OCI-LY1 (cell line): ENCODE measurements at regions not wholly inside any gene's neighbourhood (a gene's known extent, or its start where the extent isn't known, plus 50 kb on each side); places are given as distances from the start of the nearest gene placed in this dataset.

Source experiments
- H2AFZ ChIP-seq: fragments of 200-600 bp; sonication (generic), shearing (Covaris generic); 2 replicates; pipeline ENCODE4 v1.6.0; 2014; ENCODE audit warnings: antibody characterized with exemption, mild to moderate bottlenecking, low read length
- H3F3A ChIP-seq: fragments of 200-600 bp; sonication (generic), shearing (Covaris generic); 2 replicates; pipeline ENCODE4 v1.6.0; 2014; ENCODE audit warnings: mild to moderate bottlenecking, antibody characterized with exemption, low read length, moderate library complexity; ENCODE audit not compliant: insufficient read depth
- H3K27ac ChIP-seq: fragments of 200-600 bp; sonication (generic); 2 replicates; pipeline ENCODE4 v1.5.1; 2014; ENCODE audit warnings: low read length, mixed run types, mild to moderate bottlenecking, low read depth; ENCODE audit not compliant: poor library complexity, severe bottlenecking
- H3K27me3 ChIP-seq: fragments of 200-600 bp; sonication (generic); 2 replicates; pipeline ENCODE4 v1.6.0; 2014; ENCODE audit warnings: antibody characterized with exemption, mild to moderate bottlenecking, low read length, moderate library complexity; ENCODE audit not compliant: insufficient read depth
- H3K36me3 ChIP-seq: fragments of 200-600 bp; sonication (generic); 2 replicates; pipeline ENCODE4 v1.6.1; 2014; ENCODE audit warnings: mild to moderate bottlenecking, antibody characterized with exemption, low read length, moderate library complexity, mixed read lengths; ENCODE audit not compliant: insufficient read depth
- H3K4me1 ChIP-seq: fragments of 200-600 bp; sonication (generic); 2 replicates; pipeline ENCODE4 v1.5.1; 2014; ENCODE audit warnings: mild to moderate bottlenecking, low read length, moderate library complexity; ENCODE audit not compliant: insufficient read depth, severe bottlenecking
- H3K4me2 ChIP-seq: fragments of 200-600 bp; sonication (generic), shearing (Covaris generic); 2 replicates; pipeline ENCODE4 v1.6.1; 2014; ENCODE audit warnings: low read length
- H3K4me3 ChIP-seq: fragments of 200-600 bp; sonication (generic); 2 replicates; pipeline ENCODE4 v1.5.1; 2014; ENCODE audit warnings: low read length, low read depth, mild to moderate bottlenecking, mixed read lengths; ENCODE audit not compliant: poor library complexity, severe bottlenecking
- H3K79me2 ChIP-seq: fragments of 200-600 bp; shearing (Covaris generic); 2 replicates; pipeline ENCODE4 v1.6.1; 2016; ENCODE audit warnings: mixed run types, low read length, mixed read lengths; ENCODE audit not compliant: insufficient read depth
- H3K9ac ChIP-seq: fragments of 200-600 bp; sonication (generic), shearing (Covaris generic); 2 replicates; pipeline ENCODE4 v1.6.1; 2014; ENCODE audit warnings: mild to moderate bottlenecking, low read length, mixed read lengths
- H3K9me2 ChIP-seq: fragments of 200-600 bp; sonication (generic), shearing (Covaris generic); 2 replicates; pipeline ENCODE4 v1.6.1; 2014; ENCODE audit warnings: low read depth, mild to moderate bottlenecking, low read length, mixed read lengths
- H3K9me3 ChIP-seq: fragments of 200-600 bp; shearing (Covaris generic); 2 replicates; pipeline ENCODE4 v1.6.1; 2014; ENCODE audit warnings: low read length, mixed read lengths
- H4K20me1 ChIP-seq: fragments of 200-600 bp; sonication (generic), shearing (Covaris generic); 2 replicates; pipeline ENCODE4 v1.6.0; 2016; ENCODE audit warnings: mild to moderate bottlenecking, low read length; ENCODE audit not compliant: insufficient read depth
- CTCF ChIP-seq: fragments of 200-600 bp; sonication (generic), shearing (Covaris generic); IDR thresholded peaks from 2 replicates; pipeline ENCODE4 v1.5.1; 2017; ENCODE audit warnings: mild to moderate bottlenecking, antibody characterized with exemption, low read length, moderate library complexity, mixed read lengths
- EZH2 ChIP-seq: fragments of 200-600 bp; sonication (generic), shearing (Covaris generic); IDR thresholded peaks from 2 replicates; pipeline ENCODE4 v1.8.0; 2017; ENCODE audit warnings: borderline replicate concordance, mixed run types, mild to moderate bottlenecking, antibody characterized with exemption, low read length, moderate library complexity, mixed read lengths

- peaks cover 6% of the 10 kb centered on the region; the same call in 1 of the 2 replicates for H3K27me3 ChIP-seq
- H3K27ac ChIP-seq, result no peak overlapping the region
- H3K36me3 ChIP-seq, result no peaks in the 10 kb centered on the region
- no peak overlapping the region for H3K4me2 ChIP-seq
- H3K4me1 ChIP-seq, result no peaks in the 10 kb centered on the region
- no peak overlapping the region for H3K9ac ChIP-seq
- H3K9me3 ChIP-seq, result peaks cover 4% of the 10 kb centered on the region; the same call in 1 of the 2 replicates
- no peaks in the 10 kb centered on the region for H4K20me1 ChIP-seq
- no peak overlapping the region for H3K4me3 ChIP-seq
- no peaks in the 10 kb centered on the region for H3K9me2 ChIP-seq
- no peaks in the 10 kb centered on the region for H3K79me2 ChIP-seq
- no peaks in the 10 kb centered on the region for H3F3A ChIP-seq
- no peak overlapping the region for H2AFZ ChIP-seq
- TF ChIP-seq CTCF (no peak), EZH2 (no peak)
Measured at GRCh38 chr7:153005750-153006435, 246.3 kb downstream of the ACTR3B start.

GRCh38 chr7:153006452-153006851 is 246.9 kb downstream of the ACTR3B start:
- Histone ChIP-seq H3K27me3 (peaks cover 6% of the 10 kb centered on the region; the same call in 1 of the 2 replicates), H3K4me3 (no peak overlapping the region), H3K9ac (no peak overlapping the region), H3K4me1 (no peaks in the 10 kb centered on the region), H3K79me2 (no peaks in the 10 kb centered on the region), H3K9me2 (no peaks in the 10 kb centered on the region), H3K36me3 (no peaks in the 10 kb centered on the region), H4K20me1 (no peaks in the 10 kb centered on the region), H3K27ac (no peak overlapping the region), H2AFZ (no peak overlapping the region), H3K4me2 (no peak overlapping the region), H3F3A (no peaks in the 10 kb centered on the region), H3K9me3 (no peaks in the 10 kb centered on the region)
- TF ChIP-seq CTCF (no peak), EZH2 (no peak)

- no peaks in the 10 kb centered on the region for H3K9me3 ChIP-seq
- no peak overlapping the region for H3K4me3 ChIP-seq
- no peak overlapping the region for H3K27ac ChIP-seq
- no peaks in the 10 kb centered on the region for H3K79me2 ChIP-seq
- H3K27me3 ChIP-seq, result peaks cover 6% of the 10 kb centered on the region; the same call in 1 of the 2 replicates
- H3K9me2 ChIP-seq, result no peaks in the 10 kb centered on the region
- no peak overlapping the region for H3K4me2 ChIP-seq
- TF ChIP-seq EZH2 (no peak), CTCF (no peak)
- no peak overlapping the region for H3K9ac ChIP-seq
- H2AFZ ChIP-seq, result no peak overlapping the region
- H3F3A ChIP-seq, result no peaks in the 10 kb centered on the region
- no peaks in the 10 kb centered on the region for H4K20me1 ChIP-seq
- no peaks in the 10 kb centered on the region for H3K4me1 ChIP-seq
- H3K36me3 ChIP-seq, result no peaks in the 10 kb centered on the region
Measured at GRCh38 chr7:153006911-153007310, 247.4 kb downstream of the ACTR3B start.
